ENCODE measurements at regions not wholly inside any gene's neighbourhood (a gene's known extent, or its start where the extent isn't known, plus 50 kb on each side); places are given as distances from the start of the nearest gene placed in this dataset.

GRCh38 chr9:89843074-89843473 lies 238.3 kb downstream of the GADD45G start:
- ATAC-seq: no peak
- no peak overlapping the region for H3K4me2 ChIP-seq (ENCODE audit: control insufficient read depth, insufficient read depth)
- H2AFZ ChIP-seq (ENCODE audit: control insufficient read depth, low read depth, low read length): no peak overlapping the region
- H3K27me3 ChIP-seq (replicated peaks in 1 of 2; ENCODE audit: control insufficient read depth in 2 of 2, insufficient read depth in 2 of 2, low read length in 1 of 2): no peaks in the 10 kb centered on the region; a peak in 1 of 4 replicates
- H3K4me1 ChIP-seq (ENCODE audit: control insufficient read depth, insufficient read depth, low read length): no peaks in the 10 kb centered on the region
- H3K4me3 ChIP-seq: no peak overlapping the region
- ChIA-PET CTCF (no interaction called here), RAD21 (ENCODE audit: unreplicated experiment) (interaction anchor here (1.1 kb wide), 1 partner anchor 30 kb away, joined by 3 read pairs; no protein-coding TSS in a partner anchor), SMC1A (ENCODE audit: uncharacterized antibody, unreplicated experiment) (interaction anchor here (0.8 to 1.1 kb wide), 2 partner anchors 240 to 429 kb away, joined by 3 read pairs; no protein-coding TSS in a partner anchor), POLR2A (no interaction called here)
- no peaks in the 10 kb centered on the region for H3K9me3 ChIP-seq (replicated peaks; ENCODE audit: control insufficient read depth, insufficient read depth, low read length)
- WGBS (ENCODE audit: insufficient coverage, insufficient replicate concordance, low lambda C conversion rate, missing lambda C conversion rate): 65% methylated on average over 5 of the region's 5 CpGs
- no peak for FAIRE-seq
- in situ Hi-C loops (cut with MboI) (no loop called here), intact Hi-C loops (cut with micrococcal nuclease; ENCODE audit: unreplicated experiment) (no loop called here)
- H3K27ac ChIP-seq (ENCODE audit: control insufficient read depth, insufficient read depth): no peak overlapping the region
- H3K36me3 ChIP-seq (ENCODE audit: control insufficient read depth in 2 of 2, insufficient read depth in 2 of 2, low read length in 1 of 2): no peaks in the 10 kb centered on the region
- no peaks in the 10 kb centered on the region for H4K20me1 ChIP-seq (ENCODE audit: control insufficient read depth, insufficient read depth)
- no peak overlapping the region for H3K9ac ChIP-seq (ENCODE audit: control insufficient read depth, insufficient read depth, low read length)
- H3K79me2 ChIP-seq (ENCODE audit: control insufficient read depth, insufficient read depth, low read length): no peaks in the 10 kb centered on the region
- BruUV-seq (replicated peaks): no TSS peak
- no peak for DNase-seq (ENCODE audit: low read depth, low spot score)
- TF ChIP-seq, protein P1, sequence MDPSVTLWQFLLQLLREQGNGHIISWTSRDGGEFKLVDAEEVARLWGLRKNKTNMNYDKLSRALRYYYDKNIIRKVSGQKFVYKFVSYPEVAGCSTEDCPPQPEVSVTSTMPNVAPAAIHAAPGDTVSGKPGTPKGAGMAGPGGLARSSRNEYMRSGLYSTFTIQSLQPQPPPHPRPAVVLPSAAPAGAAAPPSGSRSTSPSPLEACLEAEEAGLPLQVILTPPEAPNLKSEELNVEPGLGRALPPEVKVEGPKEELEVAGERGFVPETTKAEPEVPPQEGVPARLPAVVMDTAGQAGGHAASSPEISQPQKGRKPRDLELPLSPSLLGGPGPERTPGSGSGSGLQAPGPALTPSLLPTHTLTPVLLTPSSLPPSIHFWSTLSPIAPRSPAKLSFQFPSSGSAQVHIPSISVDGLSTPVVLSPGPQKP (IDR thresholded peaks at IDR 0.05; ENCODE audit: low read depth, low read length): no peak
- TF ChIP-seq SIX5 (IDR thresholded peaks at IDR 0.05; ENCODE audit: low read depth, low read length, severe bottlenecking) (no peak), SREBF1 (IDR thresholded peaks at IDR 0.05; ENCODE audit: low read length) (no peak), POLR2AphosphoS5 (IDR thresholded peaks at IDR 0.05; ENCODE audit: low read length) (no peak), FOXK2 (IDR thresholded peaks at IDR 0.05) (no peak), USF2 (IDR thresholded peaks at IDR 0.05; ENCODE audit: borderline replicate concordance, low read depth, low read length) (no peak), GABPA (IDR thresholded peaks at IDR 0.05; ENCODE audit: low read depth) (no peak), EZH2 (IDR thresholded peaks at IDR 0.05; ENCODE audit: borderline replicate concordance, control insufficient read depth, low read depth, low read length) (no peak), MTA3 (IDR thresholded peaks at IDR 0.05; ENCODE audit: borderline replicate concordance, low read length) (no peak), SREBF2 (IDR thresholded peaks at IDR 0.05; ENCODE audit: low read length) (no peak), NBN (IDR thresholded peaks at IDR 0.05) (no peak), MYB (IDR thresholded peaks at IDR 0.05; ENCODE audit: borderline replicate concordance, low read depth, low read length) (no peak), NFYA (IDR thresholded peaks at IDR 0.05; ENCODE audit: borderline replicate concordance, low read depth, low read length) (no peak), IKZF1 (conservative IDR thresholded peaks at IDR 0.05) (no peak), CBFB (IDR thresholded peaks at IDR 0.05; ENCODE audit: low read depth) (no peak)
- TF ChIP-seq, protein P2, sequence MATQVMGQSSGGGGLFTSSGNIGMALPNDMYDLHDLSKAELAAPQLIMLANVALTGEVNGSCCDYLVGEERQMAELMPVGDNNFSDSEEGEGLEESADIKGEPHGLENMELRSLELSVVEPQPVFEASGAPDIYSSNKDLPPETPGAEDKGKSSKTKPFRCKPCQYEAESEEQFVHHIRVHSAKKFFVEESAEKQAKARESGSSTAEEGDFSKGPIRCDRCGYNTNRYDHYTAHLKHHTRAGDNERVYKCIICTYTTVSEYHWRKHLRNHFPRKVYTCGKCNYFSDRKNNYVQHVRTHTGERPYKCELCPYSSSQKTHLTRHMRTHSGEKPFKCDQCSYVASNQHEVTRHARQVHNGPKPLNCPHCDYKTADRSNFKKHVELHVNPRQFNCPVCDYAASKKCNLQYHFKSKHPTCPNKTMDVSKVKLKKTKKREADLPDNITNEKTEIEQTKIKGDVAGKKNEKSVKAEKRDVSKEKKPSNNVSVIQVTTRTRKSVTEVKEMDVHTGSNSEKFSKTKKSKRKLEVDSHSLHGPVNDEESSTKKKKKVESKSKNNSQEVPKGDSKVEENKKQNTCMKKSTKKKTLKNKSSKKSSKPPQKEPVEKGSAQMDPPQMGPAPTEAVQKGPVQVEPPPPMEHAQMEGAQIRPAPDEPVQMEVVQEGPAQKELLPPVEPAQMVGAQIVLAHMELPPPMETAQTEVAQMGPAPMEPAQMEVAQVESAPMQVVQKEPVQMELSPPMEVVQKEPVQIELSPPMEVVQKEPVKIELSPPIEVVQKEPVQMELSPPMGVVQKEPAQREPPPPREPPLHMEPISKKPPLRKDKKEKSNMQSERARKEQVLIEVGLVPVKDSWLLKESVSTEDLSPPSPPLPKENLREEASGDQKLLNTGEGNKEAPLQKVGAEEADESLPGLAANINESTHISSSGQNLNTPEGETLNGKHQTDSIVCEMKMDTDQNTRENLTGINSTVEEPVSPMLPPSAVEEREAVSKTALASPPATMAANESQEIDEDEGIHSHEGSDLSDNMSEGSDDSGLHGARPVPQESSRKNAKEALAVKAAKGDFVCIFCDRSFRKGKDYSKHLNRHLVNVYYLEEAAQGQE (IDR thresholded peaks at IDR 0.05; ENCODE audit: low read depth, low read length): no peak
- TF ChIP-seq, protein P3, sequence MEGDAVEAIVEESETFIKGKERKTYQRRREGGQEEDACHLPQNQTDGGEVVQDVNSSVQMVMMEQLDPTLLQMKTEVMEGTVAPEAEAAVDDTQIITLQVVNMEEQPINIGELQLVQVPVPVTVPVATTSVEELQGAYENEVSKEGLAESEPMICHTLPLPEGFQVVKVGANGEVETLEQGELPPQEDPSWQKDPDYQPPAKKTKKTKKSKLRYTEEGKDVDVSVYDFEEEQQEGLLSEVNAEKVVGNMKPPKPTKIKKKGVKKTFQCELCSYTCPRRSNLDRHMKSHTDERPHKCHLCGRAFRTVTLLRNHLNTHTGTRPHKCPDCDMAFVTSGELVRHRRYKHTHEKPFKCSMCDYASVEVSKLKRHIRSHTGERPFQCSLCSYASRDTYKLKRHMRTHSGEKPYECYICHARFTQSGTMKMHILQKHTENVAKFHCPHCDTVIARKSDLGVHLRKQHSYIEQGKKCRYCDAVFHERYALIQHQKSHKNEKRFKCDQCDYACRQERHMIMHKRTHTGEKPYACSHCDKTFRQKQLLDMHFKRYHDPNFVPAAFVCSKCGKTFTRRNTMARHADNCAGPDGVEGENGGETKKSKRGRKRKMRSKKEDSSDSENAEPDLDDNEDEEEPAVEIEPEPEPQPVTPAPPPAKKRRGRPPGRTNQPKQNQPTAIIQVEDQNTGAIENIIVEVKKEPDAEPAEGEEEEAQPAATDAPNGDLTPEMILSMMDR (IDR thresholded peaks at IDR 0.05 in 2 of 3, conservative IDR thresholded peaks at IDR 0.05 in 1 of 3; ENCODE audit: control insufficient read depth in 2 of 3, extremely low read depth in 1 of 3, insufficient read depth in 1 of 3, low read depth in 3 of 3, low read length in 3 of 3): no peak
- TF ChIP-seq, protein P4, sequence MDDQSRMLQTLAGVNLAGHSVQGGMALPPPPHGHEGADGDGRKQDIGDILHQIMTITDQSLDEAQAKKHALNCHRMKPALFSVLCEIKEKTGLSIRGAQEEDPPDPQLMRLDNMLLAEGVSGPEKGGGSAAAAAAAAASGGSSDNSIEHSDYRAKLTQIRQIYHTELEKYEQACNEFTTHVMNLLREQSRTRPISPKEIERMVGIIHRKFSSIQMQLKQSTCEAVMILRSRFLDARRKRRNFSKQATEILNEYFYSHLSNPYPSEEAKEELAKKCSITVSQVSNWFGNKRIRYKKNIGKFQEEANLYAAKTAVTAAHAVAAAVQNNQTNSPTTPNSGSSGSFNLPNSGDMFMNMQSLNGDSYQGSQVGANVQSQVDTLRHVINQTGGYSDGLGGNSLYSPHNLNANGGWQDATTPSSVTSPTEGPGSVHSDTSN (IDR thresholded peaks at IDR 0.05; ENCODE audit: insufficient replicate concordance, low read depth, low read length): no peak
